Activated CD4-positive, alpha-beta T cell treated with anti-CD3 and anti-CD28 coated beads, Interleukin-2, amount 10 ng/mL, durations not matched to agents 7 days and 5 days (primary cell): ENCODE measurements at regions not wholly inside any gene's neighbourhood (a gene's known extent, or its start where the extent isn't known, plus 50 kb on each side); places are given as distances from the start of the nearest gene placed in this dataset.

Experiments used
- CTCF ChIA-PET: fragments of 350-600 bp; sonication (Branson Sonifier 250); formaldehyde crosslinking; loops from one replicate; lab custom pipeline; 2021; ENCODE audit warnings: antibody characterized with exemption; lab: Charles Lee
- POLR2A ChIA-PET: fragments of 350-600 bp; sonication (Branson Sonifier 250); formaldehyde crosslinking; loops from one replicate; lab custom pipeline; 2021; ENCODE audit warnings: antibody characterized with exemption; lab: Charles Lee
- DNase-seq: peaks from one replicate; pipeline ENCODE4 v3.0.0-alpha.2; 2020
- H3K27ac Mint-ChIP-seq: one replicate; pipeline ENCODE4 v1.8.0; 2021; ENCODE audit warnings: mild to moderate bottlenecking, moderate library complexity, mixed read lengths
- H3K27me3 Mint-ChIP-seq: one replicate; pipeline ENCODE4 v1.8.0; 2021; ENCODE audit warnings: mixed read lengths
- H3K36me3 Mint-ChIP-seq: one replicate; pipeline ENCODE4 v1.8.0; 2021; ENCODE audit warnings: low read depth, mixed read lengths
- H3K4me1 Mint-ChIP-seq: one replicate; pipeline ENCODE4 v1.8.0; 2021; ENCODE audit warnings: mixed read lengths
- H3K4me3 Mint-ChIP-seq: one replicate; pipeline ENCODE4 v1.8.0; 2021; ENCODE audit warnings: mild to moderate bottlenecking, moderate library complexity, mixed read lengths
- H3K9me3 Mint-ChIP-seq: one replicate; pipeline ENCODE4 v1.8.0; 2021; ENCODE audit warnings: mixed read lengths

DNA sequence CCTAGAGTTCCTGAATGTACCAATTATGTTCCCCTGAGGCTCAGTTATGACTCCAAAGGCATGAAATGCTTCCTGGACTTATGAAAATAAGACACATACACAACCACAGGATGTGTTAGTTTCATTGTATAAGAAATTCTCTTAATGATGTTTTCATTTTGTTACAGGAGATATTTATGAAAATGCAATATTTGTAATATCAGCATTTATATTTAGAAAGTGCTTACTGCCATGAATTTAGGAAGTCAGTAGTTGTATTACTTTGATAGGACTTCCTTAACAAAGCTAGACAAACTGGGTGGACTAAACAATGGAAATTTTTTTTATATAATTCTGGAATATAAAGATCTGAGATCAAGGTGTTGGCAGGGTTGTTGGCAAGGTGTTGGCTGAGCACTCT, 572.1 kb upstream of the IGFBP7 start:
- no peak overlapping the region for H3K27ac Mint-ChIP-seq
- no peak overlapping the region for H3K4me3 Mint-ChIP-seq
- no peaks in the 10 kb centered on the region for H3K27me3 Mint-ChIP-seq
- H3K9me3 Mint-ChIP-seq, result no peaks in the 10 kb centered on the region
- no peak for DNase-seq
- POLR2A ChIA-PET, result interaction anchor here (0.6 kb wide), 1 partner anchor 1502 kb away, joined by 4 read pairs; no protein-coding TSS in a partner anchor
- CTCF ChIA-PET, result no interaction called here
- H3K36me3 Mint-ChIP-seq, result no peaks in the 10 kb centered on the region
- no peaks in the 10 kb centered on the region for H3K4me1 Mint-ChIP-seq

DNA sequence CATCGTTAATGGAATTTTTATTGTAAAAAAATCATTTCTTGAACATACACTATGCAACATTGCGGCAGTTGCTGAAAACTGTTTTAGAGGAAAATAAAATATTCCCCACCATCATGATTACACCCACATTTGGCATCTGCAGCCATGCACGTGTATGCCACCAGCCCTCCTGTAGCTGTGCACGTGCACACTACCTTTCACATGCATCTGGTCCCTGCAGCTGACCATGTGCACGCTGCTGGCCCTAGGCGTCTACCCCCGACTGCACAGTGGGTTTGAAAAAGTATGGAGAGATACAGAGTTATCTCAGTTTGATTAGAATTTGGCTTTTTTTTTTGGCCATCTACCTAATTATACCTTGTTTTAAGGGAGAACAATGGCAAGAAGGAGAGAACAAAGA, 569.8 kb upstream of the IGFBP7 start:
- POLR2A ChIA-PET, result no interaction called here
- H3K27ac Mint-ChIP-seq, result no peak overlapping the region

DNA sequence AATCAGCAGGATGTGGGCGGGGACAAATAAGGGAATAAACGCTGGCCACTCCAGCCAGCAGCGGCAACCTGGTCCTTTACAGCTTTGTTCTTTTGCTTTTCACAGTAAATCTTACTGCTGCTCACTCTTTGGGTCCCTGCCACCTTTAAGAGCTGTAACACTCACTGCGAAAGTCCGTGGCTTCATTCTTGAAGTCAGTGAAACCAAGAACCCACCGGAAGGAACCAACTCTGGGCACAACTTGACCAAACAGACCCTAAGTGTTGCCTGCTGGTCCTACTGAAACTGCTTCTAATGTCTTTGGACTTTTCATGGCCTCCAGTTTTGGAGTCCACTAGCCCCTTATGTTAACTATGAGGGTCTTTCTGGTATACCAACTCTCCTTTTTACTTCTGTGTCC, 566.2 kb upstream of the IGFBP7 start:
- Mint-ChIP-seq H3K27me3 (no peaks in the 10 kb centered on the region), H3K9me3 (peaks cover 3% of the 10 kb centered on the region), H3K27ac (no peak overlapping the region), H3K4me1 (no peaks in the 10 kb centered on the region), H3K4me3 (no peak overlapping the region), H3K36me3 (no peaks in the 10 kb centered on the region)
- POLR2A ChIA-PET, result no interaction called here
- no peak for DNase-seq
- CTCF ChIA-PET, result interaction anchor here (0.6 kb wide), 1 partner anchor 135 kb away, joined by 4 read pairs; no protein-coding TSS in a partner anchor

More for the DNA sequence above, 569.8 kb upstream of the IGFBP7 start:
- Mint-ChIP-seq H3K4me1 (no peaks in the 10 kb centered on the region), H3K4me3 (no peak overlapping the region), H3K9me3 (peaks cover 3% of the 10 kb centered on the region), H3K27me3 (no peaks in the 10 kb centered on the region), H3K36me3 (no peaks in the 10 kb centered on the region)
- DNase-seq, result no peak
- CTCF ChIA-PET, result no interaction called here

DNA sequence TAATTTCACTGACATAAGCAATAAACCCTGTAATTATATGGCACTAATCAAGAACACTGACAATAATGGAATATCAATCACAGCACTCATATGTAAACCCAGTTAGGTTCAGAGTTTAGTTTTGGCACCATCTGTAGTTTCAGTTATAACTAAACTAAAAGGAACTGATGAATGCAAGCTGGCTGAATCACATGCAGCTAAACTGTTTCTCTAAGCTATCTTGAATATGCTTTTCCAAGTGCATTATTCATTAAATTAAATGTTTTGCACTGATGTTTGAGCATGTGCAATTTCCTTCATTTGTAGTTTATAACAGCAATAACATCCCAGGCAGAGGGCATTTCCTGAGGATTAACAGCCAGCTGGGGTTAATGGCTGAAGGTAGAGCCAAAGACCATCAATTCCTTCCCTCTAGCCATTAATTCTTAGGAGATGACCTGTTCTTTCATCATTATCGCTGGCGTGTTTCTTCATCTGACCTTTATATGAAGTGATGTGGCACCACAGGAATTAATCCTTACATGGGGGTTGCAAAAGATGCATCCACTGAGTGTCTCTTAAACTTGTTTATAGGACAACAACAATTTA, 562.8 kb upstream of the IGFBP7 start:
- Mint-ChIP-seq H3K27me3 (no peaks in the 10 kb centered on the region), H3K9me3 (peaks cover 3% of the 10 kb centered on the region), H3K4me3 (no peak overlapping the region), H3K4me1 (no peaks in the 10 kb centered on the region), H3K36me3 (no peaks in the 10 kb centered on the region), H3K27ac (no peak overlapping the region)
- DNase-seq, result no peak
- ChIA-PET CTCF (interaction anchor here (0.6 kb wide), 1 partner anchor 766 kb away, joined by 3 read pairs; no protein-coding TSS in a partner anchor), POLR2A (no interaction called here)

DNA sequence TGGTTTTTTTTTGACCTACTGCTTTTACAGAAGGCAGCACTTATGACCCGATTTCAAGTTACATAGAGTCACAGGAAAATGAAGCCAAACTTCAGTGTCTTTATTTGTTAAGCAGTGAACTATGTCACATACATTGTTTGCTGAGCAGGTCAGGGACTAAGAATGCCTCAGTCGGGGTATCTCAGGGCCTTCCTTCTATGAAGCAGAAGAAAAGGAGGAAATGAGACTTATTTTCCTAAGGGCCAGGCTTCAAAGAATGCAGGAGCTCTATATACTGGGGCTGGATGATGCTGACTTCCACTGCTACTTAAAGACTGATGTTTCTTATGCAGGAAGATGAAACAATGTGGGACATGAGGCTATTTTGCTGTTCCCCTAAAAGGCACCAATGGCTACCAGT, 558.4 kb upstream of the IGFBP7 start:
- CTCF ChIA-PET, result no interaction called here
- H3K4me1 Mint-ChIP-seq, result no peaks in the 10 kb centered on the region
- no peaks in the 10 kb centered on the region for H3K27me3 Mint-ChIP-seq
- no peak overlapping the region for H3K27ac Mint-ChIP-seq
- H3K9me3 Mint-ChIP-seq, result no peaks in the 10 kb centered on the region
- POLR2A ChIA-PET, result no interaction called here
- H3K4me3 Mint-ChIP-seq, result no peak overlapping the region
- no peaks in the 10 kb centered on the region for H3K36me3 Mint-ChIP-seq
- DNase-seq, result no peak

DNA sequence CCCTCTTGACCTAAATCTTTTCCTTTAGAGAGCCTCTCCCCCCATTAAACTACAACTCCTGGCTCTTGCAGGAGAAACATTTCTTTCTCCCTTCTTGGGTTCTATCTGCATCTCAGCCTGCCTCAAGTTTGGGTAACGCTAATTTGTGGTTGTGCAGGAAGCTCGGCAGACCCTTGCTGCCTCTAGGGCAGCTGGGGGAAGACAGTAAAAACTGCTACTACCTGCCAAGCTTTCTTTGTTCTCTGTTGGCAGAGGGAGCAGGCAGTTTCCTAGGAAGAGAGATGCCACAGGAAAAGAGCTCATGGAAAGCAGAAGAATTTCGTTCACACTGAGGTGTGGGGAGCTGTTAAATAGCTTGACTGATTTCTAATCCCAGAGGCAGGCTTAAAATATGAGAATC, 555.6 kb upstream of the IGFBP7 start:
- Mint-ChIP-seq H3K36me3 (no peaks in the 10 kb centered on the region), H3K27me3 (no peaks in the 10 kb centered on the region), H3K4me1 (no peaks in the 10 kb centered on the region), H3K27ac (no peak overlapping the region), H3K9me3 (no peaks in the 10 kb centered on the region), H3K4me3 (no peak overlapping the region)
- ChIA-PET CTCF (no interaction called here), POLR2A (no interaction called here)
- no peak for DNase-seq

DNA sequence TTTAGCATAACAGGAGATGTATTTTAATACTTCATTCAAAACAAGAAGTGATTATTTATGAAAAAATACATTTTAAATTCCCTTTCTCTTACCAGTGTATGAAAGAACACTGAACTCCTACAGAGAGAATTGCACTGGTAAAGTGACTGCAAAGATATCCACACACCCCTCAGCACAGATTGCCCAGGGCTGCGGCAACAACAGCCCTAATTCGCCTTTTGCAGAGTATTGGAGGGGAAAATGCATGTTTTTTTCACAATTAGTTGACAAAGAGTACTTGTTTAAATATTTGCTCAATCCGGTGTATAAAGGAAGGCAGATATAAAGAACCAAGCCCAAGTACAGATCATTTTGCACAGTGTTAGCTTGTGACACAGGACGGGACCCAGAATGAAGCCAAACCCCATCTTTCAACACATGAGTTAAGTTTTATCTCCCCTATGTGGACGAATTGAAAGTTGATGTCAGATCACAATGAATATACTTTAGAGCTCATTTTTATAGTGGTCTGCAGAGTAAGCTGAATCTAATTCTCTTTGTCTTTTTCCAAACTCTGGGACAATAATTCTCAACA, 551.4 kb upstream of the IGFBP7 start:
- Mint-ChIP-seq H3K36me3 (no peaks in the 10 kb centered on the region), H3K4me3 (no peak overlapping the region), H3K27ac (no peak overlapping the region), H3K9me3 (peaks cover 2% of the 10 kb centered on the region), H3K4me1 (no peaks in the 10 kb centered on the region), H3K27me3 (no peaks in the 10 kb centered on the region)
- ChIA-PET CTCF (no interaction called here), POLR2A (no interaction called here)
- no peak for DNase-seq

DNA sequence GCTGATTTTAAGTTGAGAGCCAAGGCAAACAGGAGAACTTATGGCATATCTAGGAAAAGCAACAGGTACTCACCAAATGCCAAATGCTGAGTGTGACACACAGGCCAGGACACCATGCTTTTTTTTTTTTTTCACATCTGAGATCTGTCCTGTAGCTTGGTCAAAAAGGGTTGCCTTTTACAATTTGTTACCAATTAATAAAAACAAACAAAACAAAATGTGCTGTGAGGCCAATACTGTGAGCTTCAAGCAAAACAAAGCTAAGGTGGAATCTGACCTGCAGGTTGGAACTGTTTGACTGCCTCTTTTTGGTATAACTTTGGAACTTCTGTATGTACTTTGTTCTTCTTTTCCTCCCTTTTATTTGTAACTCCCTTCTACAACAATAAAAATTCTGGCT, 548.5 kb upstream of the IGFBP7 start:
- Mint-ChIP-seq H3K4me1 (no peaks in the 10 kb centered on the region), H3K36me3 (no peaks in the 10 kb centered on the region), H3K27me3 (no peaks in the 10 kb centered on the region), H3K4me3 (no peak overlapping the region), H3K27ac (no peak overlapping the region), H3K9me3 (peaks cover 2% of the 10 kb centered on the region)
- ChIA-PET POLR2A (no interaction called here), CTCF (no interaction called here)
- no peak for DNase-seq

DNA sequence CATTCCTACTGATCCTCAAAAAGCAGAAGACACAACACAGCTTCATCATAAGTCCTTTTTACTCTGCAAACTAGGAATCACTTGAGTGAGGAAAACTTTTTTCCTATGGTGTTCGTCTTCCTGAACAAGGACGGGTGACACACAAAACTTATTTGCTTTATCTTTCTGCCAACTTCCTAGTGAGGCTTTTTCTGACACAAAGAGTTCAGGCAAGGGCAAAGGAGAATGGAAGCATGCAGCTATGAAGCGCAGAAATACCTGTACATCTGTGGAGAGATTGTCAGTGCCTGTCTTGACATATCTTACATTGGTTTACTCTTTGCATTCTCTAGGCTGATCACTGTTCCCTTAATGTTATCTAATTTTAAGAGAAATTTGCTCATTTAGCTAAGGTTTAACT, 548.0 kb upstream of the IGFBP7 start:
- Mint-ChIP-seq H3K36me3 (no peaks in the 10 kb centered on the region), H3K9me3 (peaks cover 2% of the 10 kb centered on the region), H3K27ac (no peak overlapping the region), H3K4me1 (no peaks in the 10 kb centered on the region), H3K27me3 (no peaks in the 10 kb centered on the region), H3K4me3 (no peak overlapping the region)
- ChIA-PET POLR2A (no interaction called here), CTCF (no interaction called here)
- DNase-seq, result no peak

DNA sequence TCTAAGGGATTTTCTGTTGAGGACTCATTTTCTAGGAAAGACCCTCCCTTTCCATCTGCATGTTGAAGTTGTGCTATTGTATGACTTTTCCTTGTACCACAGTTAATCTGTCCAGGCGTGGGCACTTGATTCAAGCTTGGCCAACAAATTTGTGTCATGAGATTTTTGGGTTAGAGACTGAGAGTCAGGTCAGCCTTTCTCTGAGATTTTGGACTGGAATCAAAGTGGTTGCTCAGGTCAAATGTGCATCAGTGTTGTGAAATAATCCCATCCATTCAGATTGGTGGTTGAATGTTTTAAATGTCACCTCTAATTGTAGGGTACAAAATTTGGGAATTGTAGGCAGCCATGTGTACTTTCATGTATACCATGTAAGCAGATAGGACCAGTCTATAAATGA, 545.2 kb upstream of the IGFBP7 start:
- Mint-ChIP-seq H3K27me3 (no peaks in the 10 kb centered on the region), H3K4me3 (no peak overlapping the region), H3K4me1 (no peaks in the 10 kb centered on the region), H3K27ac (no peak overlapping the region), H3K36me3 (no peaks in the 10 kb centered on the region), H3K9me3 (peaks cover 2% of the 10 kb centered on the region)
- no peak for DNase-seq
- CTCF ChIA-PET, result no interaction called here
- POLR2A ChIA-PET, result no interaction called here

DNA sequence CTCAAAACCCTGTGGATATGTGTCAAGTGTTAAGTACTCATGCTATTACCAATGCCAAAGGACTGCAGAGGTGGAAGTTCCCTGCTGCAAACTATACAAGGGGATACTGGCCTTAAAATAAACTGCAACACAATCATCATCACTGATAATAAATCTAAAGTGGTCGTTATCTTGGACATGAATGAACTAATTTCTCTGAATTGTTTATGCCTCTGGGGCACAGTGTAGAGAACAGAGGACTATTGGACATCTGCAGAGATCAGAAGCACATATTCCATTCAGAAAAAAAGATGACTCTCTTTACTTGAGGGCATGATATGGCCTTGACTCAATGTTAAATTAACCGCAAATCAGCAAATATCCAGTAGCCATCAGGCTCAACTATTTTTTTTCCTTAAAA, 542.6 kb upstream of the IGFBP7 start:
- Mint-ChIP-seq H3K4me1 (no peaks in the 10 kb centered on the region), H3K9me3 (no peaks in the 10 kb centered on the region), H3K27ac (no peak overlapping the region), H3K4me3 (no peak overlapping the region), H3K27me3 (no peaks in the 10 kb centered on the region), H3K36me3 (no peaks in the 10 kb centered on the region)
- POLR2A ChIA-PET, result no interaction called here
- no peak for DNase-seq
- CTCF ChIA-PET, result no interaction called here

DNA sequence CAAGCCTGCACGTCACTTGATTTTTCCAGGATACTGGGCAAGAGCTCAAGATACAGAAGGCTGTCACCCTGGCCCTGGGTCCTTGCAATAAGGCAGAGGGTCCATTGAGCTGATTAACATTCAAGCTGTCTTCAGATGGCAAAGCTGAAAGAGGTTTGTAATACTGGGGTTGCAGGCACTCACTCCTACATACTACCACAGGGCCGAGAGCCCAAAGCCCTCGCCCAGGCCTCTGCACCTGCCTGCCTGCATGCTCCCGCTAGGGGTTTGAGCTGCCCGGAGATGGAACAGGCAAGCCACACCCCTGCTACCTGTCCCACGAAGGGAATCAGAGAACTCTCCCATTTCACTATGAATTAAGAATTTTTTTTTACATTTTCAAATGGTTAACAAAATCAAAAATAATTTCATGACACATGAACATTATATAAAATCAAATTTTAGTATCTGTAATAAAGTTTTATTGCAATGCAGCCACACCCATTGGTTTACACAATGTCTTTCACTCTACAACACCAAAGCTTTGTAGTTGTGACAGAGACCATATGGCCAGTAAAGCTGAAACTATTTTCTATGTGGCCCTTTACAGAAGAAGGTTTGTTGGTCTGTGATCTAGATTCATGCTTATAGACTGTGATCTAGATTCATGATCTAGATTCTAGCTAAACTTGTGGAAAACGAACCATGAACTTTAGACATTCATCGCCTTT, 530.4 kb upstream of the IGFBP7 start:
- Mint-ChIP-seq H3K27ac (no peak overlapping the region), H3K4me1 (no peaks in the 10 kb centered on the region), H3K4me3 (no peak overlapping the region), H3K9me3 (no peaks in the 10 kb centered on the region), H3K27me3 (no peaks in the 10 kb centered on the region), H3K36me3 (no peaks in the 10 kb centered on the region)
- CTCF ChIA-PET, result no interaction called here
- DNase-seq, result no peak
- POLR2A ChIA-PET, result no interaction called here

DNA sequence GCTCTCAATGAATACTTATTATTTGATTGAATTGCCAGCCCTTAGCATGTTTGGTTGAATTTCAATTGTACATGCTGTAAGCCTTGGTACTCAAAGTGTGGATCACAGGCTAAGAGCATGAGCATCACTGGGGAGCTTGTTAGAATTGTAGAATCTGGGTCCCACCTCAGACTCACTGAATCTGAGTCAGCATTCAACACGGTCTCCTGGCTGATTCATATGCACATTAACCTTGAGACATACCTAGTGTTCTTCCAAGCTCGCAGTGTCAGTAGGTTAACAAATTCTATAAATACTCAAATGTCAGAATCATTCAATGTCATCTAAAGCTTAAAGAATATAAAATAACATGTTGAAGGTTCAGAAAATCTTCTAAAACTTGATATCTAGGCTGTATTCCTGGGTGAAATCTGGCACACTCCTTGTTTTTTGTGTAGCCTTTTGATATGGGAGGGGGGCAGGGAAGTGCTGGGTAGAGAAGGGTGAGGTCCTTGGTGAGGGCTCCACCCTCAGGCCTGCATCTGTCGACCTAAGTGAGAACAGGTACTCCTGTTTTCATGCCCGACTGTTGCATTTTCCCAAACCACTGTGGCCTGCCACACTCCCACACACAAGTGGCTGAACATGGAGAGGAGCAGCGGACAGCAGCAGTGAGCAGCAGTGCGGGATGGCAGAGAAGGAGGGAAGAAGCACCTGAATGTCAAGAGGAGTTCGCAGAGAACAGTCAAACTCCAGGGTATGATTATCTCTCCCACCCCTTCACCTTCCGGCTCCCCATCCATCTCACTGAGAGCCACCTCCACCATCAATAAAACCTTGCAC, 529.6 kb upstream of the IGFBP7 start:
- Mint-ChIP-seq H3K9me3 (no peaks in the 10 kb centered on the region), H3K4me1 (no peaks in the 10 kb centered on the region), H3K36me3 (no peaks in the 10 kb centered on the region), H3K4me3 (no peak overlapping the region), H3K27ac (no peak overlapping the region), H3K27me3 (no peaks in the 10 kb centered on the region)
- POLR2A ChIA-PET, result no interaction called here
- DNase-seq, result no peak
- CTCF ChIA-PET, result no interaction called here
